HG03460 (cell line): ENCODE measurements at regions not wholly inside any gene's neighbourhood (a gene's known extent, or its start where the extent isn't known, plus 50 kb on each side); places are given as distances from the start of the nearest gene placed in this dataset.
"Not testable (repeated sequence)": the region's sequence is repeated elsewhere in the genome, so short reads cannot be mapped to it uniquely, and the experiment has no call there.

Experiments
- ATAC-seq: cut with Tn5 transposase; IDR thresholded peaks from one replicate; pipeline ENCODE4 v1.9.1; 2021; ENCODE audit not compliant: unreplicated experiment

GRCh38 chr2:66317268-66317890, 117.5 kb upstream of the MEIS1 start:
- ATAC-seq, result no peak

DNA sequence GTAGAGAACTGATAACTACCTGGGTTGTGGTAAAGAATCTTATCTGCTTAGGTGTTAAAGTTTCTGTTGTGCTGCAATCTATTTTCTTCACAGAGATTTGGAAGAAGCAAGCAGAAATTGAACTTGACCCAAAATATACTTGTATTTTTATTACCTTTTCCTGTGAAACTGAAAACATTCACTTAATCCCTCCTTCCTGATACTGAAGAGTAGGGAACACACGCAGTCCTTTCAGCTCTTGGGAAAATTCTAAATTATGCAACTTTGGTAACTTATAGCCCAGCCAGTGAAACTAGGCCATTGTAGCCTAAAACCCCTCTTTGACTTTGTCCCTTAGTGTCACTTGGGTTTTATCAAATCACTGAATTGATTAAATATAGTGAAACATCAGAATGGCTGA, 128.4 kb upstream of the MEIS1 start:
- no peak for ATAC-seq

DNA sequence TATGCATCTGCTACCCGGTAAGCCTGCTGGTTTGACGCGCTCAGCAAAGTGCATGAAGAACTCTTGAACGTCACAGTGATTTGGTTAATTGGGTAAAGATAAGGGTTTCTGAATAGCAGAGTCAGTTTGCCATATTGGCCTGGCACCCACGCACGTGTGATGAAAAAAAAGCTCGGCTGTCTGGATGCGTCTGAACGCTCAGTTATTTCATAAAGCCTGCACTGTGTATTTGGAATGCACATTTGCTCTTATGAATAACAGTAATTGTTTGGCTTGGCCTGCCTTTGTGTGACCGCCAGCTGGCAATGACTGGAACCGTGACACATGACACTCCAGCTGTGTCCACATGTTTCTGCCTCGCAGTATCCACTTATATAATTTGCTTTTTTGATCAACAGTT, 129.2 kb upstream of the MEIS1 start:
- ATAC-seq, result no peak

DNA sequence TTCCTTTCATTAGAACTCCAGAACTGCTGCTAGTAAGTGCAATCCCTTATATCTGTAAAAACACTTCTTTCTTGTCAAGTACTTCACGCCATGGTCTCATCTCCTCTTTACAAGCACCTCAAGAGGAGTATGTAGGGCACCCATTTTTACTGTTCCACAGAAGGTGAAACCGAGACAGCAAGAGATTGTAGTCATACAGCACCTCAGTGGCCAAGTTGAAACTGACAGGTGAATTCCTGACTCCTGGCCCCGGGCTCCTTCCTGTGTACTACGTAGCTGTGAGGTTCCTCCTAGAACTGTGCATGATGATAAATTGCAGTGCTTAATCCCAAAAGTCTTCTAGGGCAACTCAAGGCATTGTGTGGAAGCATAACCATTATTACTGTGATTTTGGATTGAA, 131.5 kb upstream of the MEIS1 start:
- ATAC-seq, result no peak

DNA sequence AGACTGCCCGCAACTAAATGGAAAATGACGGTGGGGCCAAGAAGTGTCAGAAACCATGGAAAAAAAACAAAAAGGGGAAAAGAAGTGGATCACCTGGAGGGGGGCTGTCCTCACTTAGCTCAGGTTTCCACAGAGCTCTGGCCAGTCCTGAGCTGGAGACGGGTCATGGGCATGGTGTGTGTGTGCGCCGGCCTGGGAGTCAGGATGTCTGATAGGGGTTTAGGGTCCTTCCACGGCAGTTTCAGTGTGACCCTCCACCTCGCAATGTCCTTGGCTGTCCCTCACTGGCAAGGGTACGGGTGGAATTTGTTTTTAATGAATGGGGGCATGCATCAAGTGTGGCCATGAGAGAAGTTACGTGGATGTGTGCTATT, 133.2 kb upstream of the MEIS1 start:
- ATAC-seq, result no peak

- ATAC-seq, result no peak
These were observed 133.7 kb upstream of the MEIS1 start for GRCh38 chr2:66301022-66301766.

DNA sequence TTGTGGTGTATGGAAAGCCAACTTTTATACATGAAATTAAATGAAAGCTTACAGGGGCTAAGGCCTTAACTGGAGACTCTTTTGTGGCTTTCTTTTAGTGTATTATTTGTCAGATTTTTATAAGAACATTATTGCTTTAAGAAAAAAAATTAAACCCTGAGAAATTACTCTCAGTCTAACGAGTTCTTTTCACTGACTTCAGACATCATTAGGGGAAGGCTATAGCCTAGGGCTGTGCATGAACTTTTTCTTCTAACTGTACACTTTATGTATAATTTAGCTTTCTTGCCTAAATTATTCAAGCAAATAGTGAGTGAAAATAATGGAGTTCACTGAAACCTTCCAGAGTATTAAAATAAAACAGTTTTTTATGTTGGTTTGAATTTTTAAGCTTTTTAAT, 151.1 kb upstream of the MEIS1 start:
- ATAC-seq, result no peak

- no peak for ATAC-seq
These were observed 152.9 kb upstream of the MEIS1 start for GRCh38 chr2:66281980-66282379.

- ATAC-seq, result no peak
These were observed 155.9 kb upstream of the MEIS1 start for GRCh38 chr2:66279024-66279423.

DNA sequence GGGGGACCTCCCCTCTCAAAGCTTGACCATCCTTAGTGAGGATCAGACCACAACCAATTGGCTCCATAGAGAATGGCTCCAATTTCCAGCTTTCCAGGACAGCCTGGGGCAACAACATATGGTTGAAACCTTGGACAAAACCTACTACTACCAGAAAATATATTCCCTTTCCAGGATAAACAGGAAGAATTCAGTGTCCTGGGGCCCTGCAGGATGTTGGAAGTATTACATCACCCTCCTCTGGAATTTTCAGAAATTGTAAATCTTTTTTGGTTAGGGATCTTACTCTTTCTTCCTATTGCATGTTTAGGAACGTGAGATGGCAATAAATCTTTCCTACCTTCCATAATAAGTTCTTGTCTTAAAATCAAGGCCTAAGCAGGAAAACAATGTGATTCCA, 158.9 kb upstream of the MEIS1 start:
- no peak for ATAC-seq

DNA sequence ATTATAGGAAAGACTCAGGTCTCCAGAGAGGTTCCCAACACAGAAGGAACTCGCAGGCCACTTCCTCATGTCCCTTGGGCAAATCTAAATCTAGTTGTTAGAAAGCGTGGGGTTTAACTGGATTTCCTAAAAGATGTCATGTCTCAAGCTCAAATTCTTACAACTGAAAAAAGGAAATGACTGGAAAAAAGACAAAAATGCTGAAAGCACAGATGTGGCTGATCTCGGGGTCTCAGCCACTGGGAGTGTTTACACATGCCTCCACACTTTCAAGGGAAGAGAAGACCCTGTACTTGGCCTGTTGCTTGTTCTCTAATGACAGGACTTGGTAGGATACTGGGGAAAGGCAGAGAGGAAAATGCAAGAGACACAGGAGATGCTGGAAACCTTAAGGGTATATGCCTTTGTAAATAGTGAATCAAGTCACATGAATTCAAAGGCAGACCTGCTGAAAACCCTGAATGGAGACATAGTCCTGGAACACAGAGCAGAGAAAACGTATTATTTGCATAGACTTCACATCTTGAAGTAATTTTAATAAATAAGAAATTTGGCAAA, 160.9 kb upstream of the MEIS1 start:
- no peak for ATAC-seq

GRCh38 chr2:66272751-66273150, 162.2 kb upstream of the MEIS1 start:
- ATAC-seq, result no peak

DNA sequence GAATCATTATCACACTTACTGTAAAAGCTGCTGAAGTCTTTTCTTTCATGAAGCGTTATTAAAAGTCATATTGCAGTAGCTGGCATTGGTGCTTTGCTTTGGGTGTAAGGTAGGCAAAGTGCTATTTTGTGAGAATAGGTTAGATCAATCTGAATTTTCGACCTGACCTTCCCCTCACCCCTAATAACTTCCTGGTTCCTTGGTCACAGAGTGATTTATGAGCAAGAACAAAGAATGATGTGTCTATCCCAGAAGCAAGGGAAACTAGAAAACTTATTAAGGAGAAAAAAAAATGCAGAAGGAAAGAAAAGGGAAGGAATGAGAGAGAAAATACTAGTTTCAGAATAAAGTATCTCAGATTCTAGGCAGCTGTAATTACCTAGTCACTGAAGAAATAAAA, 163.1 kb upstream of the MEIS1 start:
- ATAC-seq, result no peak

DNA sequence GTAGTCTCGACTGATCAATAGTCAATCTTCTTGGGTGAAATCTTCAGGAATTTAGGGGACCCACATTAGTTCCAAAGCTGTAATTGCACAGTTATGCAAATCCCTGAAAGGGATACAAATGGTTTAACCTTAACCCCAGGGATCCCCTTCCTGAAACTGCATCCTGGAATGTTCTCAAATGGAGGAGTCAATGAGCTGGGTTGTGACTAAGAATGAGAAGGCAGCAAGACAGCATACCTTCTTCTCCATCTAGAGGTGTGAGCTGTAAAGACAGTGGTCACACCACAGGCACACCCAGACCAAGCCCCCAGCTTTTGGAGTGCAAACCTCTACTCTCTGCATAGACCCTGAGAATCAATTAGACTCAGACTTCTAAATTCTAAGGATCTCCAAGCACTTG, 164.7 kb upstream of the MEIS1 start:
- ATAC-seq, result no peak

GRCh38 chr2:66269166-66269565, 165.8 kb upstream of the MEIS1 start:
- ATAC-seq, result no peak

- no peak for ATAC-seq
These were observed 166.2 kb upstream of the MEIS1 start for GRCh38 chr2:66268756-66269155.

GRCh38 chr2:66264354-66264753, 170.6 kb upstream of the MEIS1 start:
- no peak for ATAC-seq

DNA sequence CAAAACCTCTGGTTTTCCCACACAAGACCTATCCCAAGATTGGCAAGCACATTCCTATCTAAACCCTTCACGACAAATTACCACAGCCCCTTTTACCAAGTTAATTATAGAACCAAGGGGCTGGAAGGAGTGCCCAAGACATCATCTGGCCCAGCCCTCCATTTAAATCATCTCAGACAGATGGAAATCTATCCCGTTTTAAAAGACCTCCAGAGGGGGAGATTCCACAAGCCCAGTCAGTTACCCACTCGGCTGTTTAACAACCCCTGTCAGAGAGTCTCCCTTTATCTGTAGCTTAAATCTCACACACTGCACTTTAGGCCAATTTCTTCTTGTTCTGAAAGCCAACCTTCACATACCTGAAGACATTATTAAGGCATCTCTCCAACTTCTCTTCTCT, 179.1 kb upstream of the MEIS1 start:
- no peak for ATAC-seq

DNA sequence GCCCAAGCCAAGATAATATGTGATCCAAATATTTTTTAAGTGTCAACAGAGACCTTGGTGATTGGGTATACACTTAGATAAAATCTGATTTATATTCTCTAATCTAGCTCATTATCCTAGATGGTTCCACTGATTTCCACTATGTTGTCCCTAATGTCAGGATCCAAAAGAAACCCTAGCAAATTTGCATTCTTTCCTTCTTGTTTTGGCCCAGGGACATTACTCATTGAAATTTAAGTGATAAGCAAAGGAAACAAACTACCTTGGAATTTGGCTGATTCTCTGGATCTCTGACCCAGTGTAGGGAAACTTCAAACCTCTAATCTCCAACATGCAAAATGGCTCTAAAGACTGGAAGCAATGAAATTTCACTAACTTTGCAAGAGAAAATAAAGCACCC, 179.8 kb upstream of the MEIS1 start:
- no peak for ATAC-seq

GRCh38 chr2:66253066-66253465, 181.9 kb upstream of the MEIS1 start:
- no peak for ATAC-seq

DNA sequence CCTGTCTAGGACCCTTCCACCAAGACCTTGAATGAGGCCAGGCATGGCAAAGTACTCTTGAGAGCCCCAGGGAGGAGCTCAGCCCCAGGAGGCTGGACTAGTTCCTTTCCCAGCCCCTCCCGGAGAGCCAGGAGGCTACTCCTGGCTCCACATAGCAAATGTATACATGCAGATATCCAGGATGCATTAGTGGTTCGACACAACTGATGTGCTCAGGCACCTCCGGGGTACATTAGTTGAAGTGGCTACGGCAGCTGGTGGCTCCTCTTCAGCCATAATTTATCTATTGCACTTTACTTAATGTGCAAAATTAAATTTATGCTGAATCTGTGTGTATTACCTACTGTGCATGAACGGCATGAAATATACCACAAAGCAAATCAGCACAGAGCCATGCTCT, 182.8 kb upstream of the MEIS1 start:
- no peak for ATAC-seq

GRCh38 chr2:66251573-66251972, 183.4 kb upstream of the MEIS1 start:
- no peak for ATAC-seq

DNA sequence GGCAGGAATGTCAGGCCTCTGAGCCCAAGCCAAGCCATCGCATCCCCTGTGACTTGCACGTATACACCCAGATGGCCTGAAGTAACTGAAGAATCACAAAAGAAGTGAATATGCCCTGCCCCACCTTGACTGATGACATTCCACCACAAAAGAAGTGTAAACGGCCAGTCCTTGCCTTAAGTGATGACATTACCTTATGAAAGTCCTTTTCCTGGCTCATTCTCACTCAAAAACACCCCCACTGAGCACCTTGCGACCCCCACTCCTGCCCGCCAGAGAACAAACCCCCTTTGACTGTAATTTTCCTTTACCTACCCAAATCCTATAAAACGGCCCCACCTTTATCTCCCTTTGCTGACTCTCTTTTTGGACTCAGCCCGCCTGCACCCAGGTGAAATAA, 185.8 kb upstream of the MEIS1 start:
- ATAC-seq, result not testable (repeated sequence)
